Loucy (cell line): ENCODE measurements at regions not wholly inside any gene's neighbourhood (a gene's known extent, or its start where the extent isn't known, plus 50 kb on each side); places are given as distances from the start of the nearest gene placed in this dataset.

Experiments
- H2AFZ ChIP-seq: fragments of 200-600 bp; sonication (generic); 2 replicates; pipeline ENCODE4 v1.6.0; 2016; ENCODE audit warnings: antibody characterized with exemption, mild to moderate bottlenecking, low read length, moderate library complexity
- H3F3A ChIP-seq: fragments of 200-600 bp; 2 replicates; pipeline ENCODE4 v1.6.0; 2016; ENCODE audit warnings: antibody characterized with exemption, low read depth, mild to moderate bottlenecking
- H3K27me3 ChIP-seq: fragments of 200-600 bp; sonication (generic); 2 replicates; pipeline ENCODE4 v1.6.1; 2014; ENCODE audit warnings: low read length, mild to moderate bottlenecking; ENCODE audit not compliant: insufficient read depth, poor library complexity, severe bottlenecking
- H3K36me3 ChIP-seq: fragments of 200-600 bp; sonication (generic); 2 replicates; pipeline ENCODE4 v1.6.1; 2016; ENCODE audit warnings: low read length; ENCODE audit not compliant: insufficient read depth
- H3K4me1 ChIP-seq: fragments of 200-600 bp; sonication (generic); 2 replicates; pipeline ENCODE4 v1.5.1; 2014; ENCODE audit warnings: low read length, mild to moderate bottlenecking; ENCODE audit not compliant: insufficient read depth, poor library complexity, severe bottlenecking
- H3K4me2 ChIP-seq: fragments of 200-600 bp; sonication (generic); 2 replicates; pipeline ENCODE4 v1.6.0; 2014; ENCODE audit warnings: antibody characterized with exemption, low read length, low read depth, mild to moderate bottlenecking; ENCODE audit not compliant: poor library complexity, severe bottlenecking
- H3K4me3 ChIP-seq: fragments of 200-600 bp; sonication (generic); 2 replicates; pipeline ENCODE4 v1.5.1; 2014; ENCODE audit warnings: low read length, mild to moderate bottlenecking, mixed read lengths; ENCODE audit not compliant: poor library complexity, severe bottlenecking
- H3K79me2 ChIP-seq: fragments of 200-600 bp; sonication (generic); 2 replicates; pipeline ENCODE4 v1.6.1; 2014; ENCODE audit warnings: low read length; ENCODE audit not compliant: insufficient read depth
- H3K9ac ChIP-seq: fragments of 200-600 bp; sonication (generic); 2 replicates; pipeline ENCODE4 v1.6.0; 2014; ENCODE audit warnings: mild to moderate bottlenecking, low read depth, low read length, moderate library complexity; ENCODE audit not compliant: poor library complexity, severe bottlenecking
- H3K9me2 ChIP-seq: fragments of 200-600 bp; sonication (generic); replicated peaks from 2 replicates; pipeline ENCODE4 v1.6.1; 2016; ENCODE audit warnings: low read depth, low read length, mixed read lengths
- H3K9me3 ChIP-seq: fragments of 200-600 bp; sonication (generic); 2 replicates; pipeline ENCODE4 v1.6.1; 2014; ENCODE audit warnings: mild to moderate bottlenecking, antibody characterized with exemption, low read length, low read depth; ENCODE audit not compliant: insufficient read depth
- H4K20me1 ChIP-seq: fragments of 200-600 bp; sonication (generic); 2 replicates; pipeline ENCODE4 v1.6.0; 2014; ENCODE audit warnings: antibody characterized with exemption, low read length, mild to moderate bottlenecking; ENCODE audit not compliant: insufficient read depth, poor library complexity, severe bottlenecking
- CTCF ChIP-seq: fragments of 200-600 bp; sonication (generic); conservative IDR thresholded peaks from 2 replicates; pipeline ENCODE4 v1.5.1; 2014; ENCODE audit warnings: mild to moderate bottlenecking, antibody characterized with exemption, low read length
- EZH2phosphoT487 ChIP-seq: fragments of 200-600 bp; IDR thresholded peaks from 2 replicates; pipeline ENCODE4 v1.6.1; 2018; ENCODE audit warnings: antibody characterized with exemption, mild to moderate bottlenecking, moderate library complexity, borderline replicate concordance

- Histone ChIP-seq H3K4me2 (no peak overlapping the region), H3K27me3 (no peaks in the 10 kb centered on the region), H3K36me3 (no peaks in the 10 kb centered on the region), H3F3A (no peaks in the 10 kb centered on the region), H3K9me2 (no peaks in the 10 kb centered on the region), H3K4me1 (no peaks in the 10 kb centered on the region), H4K20me1 (no peaks in the 10 kb centered on the region), H3K9me3 (peaks cover 2% of the 10 kb centered on the region; the same call in 1 of the 2 replicates), H2AFZ (no peak overlapping the region), H3K9ac (no peak overlapping the region), H3K4me3 (no peak overlapping the region), H3K79me2 (no peaks in the 10 kb centered on the region)
- TF ChIP-seq CTCF = no peak
- TF ChIP-seq EZH2phosphoT487 = no peak
Measured at GRCh38 chr10:78332657-78333056, 299.0 kb downstream of the RPS24 start.

- Histone ChIP-seq H4K20me1 (no peaks in the 10 kb centered on the region), H3K27me3 (no peaks in the 10 kb centered on the region), H3K36me3 (no peaks in the 10 kb centered on the region), H2AFZ (no peak overlapping the region), H3K9ac (no peak overlapping the region), H3K9me3 (no peaks in the 10 kb centered on the region), H3K9me2 (no peaks in the 10 kb centered on the region), H3K4me1 (no peaks in the 10 kb centered on the region), H3K79me2 (no peaks in the 10 kb centered on the region), H3K4me2 (no peak overlapping the region), H3K4me3 (no peak overlapping the region), H3F3A (no peaks in the 10 kb centered on the region)
- TF ChIP-seq EZH2phosphoT487 (no peak), CTCF (no peak)
Measured at GRCh38 chr10:78333362-78334143, 299.9 kb downstream of the RPS24 start.

GRCh38 chr10:78335371-78335690 is 301.7 kb downstream of the RPS24 start:
- Histone ChIP-seq H3K9ac (no peak overlapping the region), H3K9me2 (no peaks in the 10 kb centered on the region), H4K20me1 (no peaks in the 10 kb centered on the region), H3K4me2 (no peak overlapping the region), H3K27me3 (no peaks in the 10 kb centered on the region), H3K36me3 (no peaks in the 10 kb centered on the region), H3F3A (no peaks in the 10 kb centered on the region), H2AFZ (no peak overlapping the region), H3K4me1 (no peaks in the 10 kb centered on the region), H3K79me2 (no peaks in the 10 kb centered on the region), H3K9me3 (no peaks in the 10 kb centered on the region), H3K4me3 (no peak overlapping the region)
- no peak for TF ChIP-seq CTCF
- no peak for TF ChIP-seq EZH2phosphoT487
